PC-9 (cell line): ENCODE measurements at regions not wholly inside any gene's neighbourhood (a gene's known extent, or its start where the extent isn't known, plus 50 kb on each side); places are given as distances from the start of the nearest gene placed in this dataset.

Experiments
- EZH2 ChIP-seq: fragments of 200-600 bp; sonication (generic); IDR thresholded peaks from 2 replicates; pipeline ENCODE4 v1.8.0; 2017; ENCODE audit warnings: antibody characterized with exemption, low read depth
- TF ChIP-seq, protein P1 (sequence below): fragments of 200-600 bp; sonication (generic); conservative IDR thresholded peaks from 2 replicates; pipeline ENCODE4 v1.6.1; 2017; ENCODE audit warnings: mixed run types, antibody characterized with exemption, mild to moderate bottlenecking, moderate library complexity

DNA sequence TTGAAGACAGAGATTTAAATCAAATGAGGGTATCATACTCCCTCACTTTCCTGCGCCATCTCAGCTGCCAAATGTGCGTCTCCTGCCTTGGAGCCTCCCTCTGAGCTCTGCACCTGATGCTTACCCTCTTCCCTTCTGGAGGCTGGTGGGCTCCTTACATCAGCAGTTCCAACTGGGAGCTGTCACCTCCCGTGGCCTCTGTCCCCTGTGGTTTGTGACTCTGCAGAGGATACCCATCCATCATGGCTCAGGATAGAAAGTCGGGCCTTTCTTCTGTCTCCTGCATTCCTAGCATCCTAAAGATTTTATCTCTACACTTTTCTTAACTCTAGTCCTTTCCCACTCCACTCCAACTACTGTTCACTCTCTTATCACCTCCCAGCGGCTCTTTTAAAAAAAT, 570.6 kb downstream of the BCL11B start:
- TF ChIP-seq, protein P1, sequence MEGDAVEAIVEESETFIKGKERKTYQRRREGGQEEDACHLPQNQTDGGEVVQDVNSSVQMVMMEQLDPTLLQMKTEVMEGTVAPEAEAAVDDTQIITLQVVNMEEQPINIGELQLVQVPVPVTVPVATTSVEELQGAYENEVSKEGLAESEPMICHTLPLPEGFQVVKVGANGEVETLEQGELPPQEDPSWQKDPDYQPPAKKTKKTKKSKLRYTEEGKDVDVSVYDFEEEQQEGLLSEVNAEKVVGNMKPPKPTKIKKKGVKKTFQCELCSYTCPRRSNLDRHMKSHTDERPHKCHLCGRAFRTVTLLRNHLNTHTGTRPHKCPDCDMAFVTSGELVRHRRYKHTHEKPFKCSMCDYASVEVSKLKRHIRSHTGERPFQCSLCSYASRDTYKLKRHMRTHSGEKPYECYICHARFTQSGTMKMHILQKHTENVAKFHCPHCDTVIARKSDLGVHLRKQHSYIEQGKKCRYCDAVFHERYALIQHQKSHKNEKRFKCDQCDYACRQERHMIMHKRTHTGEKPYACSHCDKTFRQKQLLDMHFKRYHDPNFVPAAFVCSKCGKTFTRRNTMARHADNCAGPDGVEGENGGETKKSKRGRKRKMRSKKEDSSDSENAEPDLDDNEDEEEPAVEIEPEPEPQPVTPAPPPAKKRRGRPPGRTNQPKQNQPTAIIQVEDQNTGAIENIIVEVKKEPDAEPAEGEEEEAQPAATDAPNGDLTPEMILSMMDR: no peak
- TF ChIP-seq EZH2: no peak
